Transverse colon (tissue), 4 donors: ENCODE measurements at regions not wholly inside any gene's neighbourhood (a gene's known extent, or its start where the extent isn't known, plus 50 kb on each side); places are given as distances from the start of the nearest gene placed in this dataset.

ENCODE experiments used
- EP300 ChIP-seq: sonication (generic); formaldehyde crosslinking; IDR thresholded peaks from one replicate; pipeline ENCODE4 v1.6.1; 2017; ENCODE audit warnings: antibody characterized with exemption, low read depth
- POLR2A ChIP-seq: fragments of 450-650 bp; IDR thresholded peaks from one replicate; pipeline ENCODE4 v1.6.1; 2016; ENCODE audit warnings: antibody characterized with exemption, mild to moderate bottlenecking, moderate library complexity
- POLR2AphosphoS5 ChIP-seq, 3 donors: sonication (generic); formaldehyde crosslinking; IDR thresholded peaks; one replicate each; pipeline ENCODE4 v1.6.1; 2016; ENCODE audit warnings: antibody characterized with exemption in 3 of 3
- TF ChIP-seq, protein P1 (sequence below), 5 experiments: fragments of 200-600 bp in 3 of 5; fragments of 450-650 bp in 2 of 5; sonication (generic) in 3 of 5; IDR thresholded peaks; 1 replicate in 2 of 5; 2 replicates in 3 of 5; pipeline ENCODE4 v1.5.1; 2016 to 2017; ENCODE audit warnings: antibody characterized with exemption in 5 of 5, inconsistent platforms in 3 of 5, mild to moderate bottlenecking in 2 of 5, moderate library complexity in 1 of 5

DNA sequence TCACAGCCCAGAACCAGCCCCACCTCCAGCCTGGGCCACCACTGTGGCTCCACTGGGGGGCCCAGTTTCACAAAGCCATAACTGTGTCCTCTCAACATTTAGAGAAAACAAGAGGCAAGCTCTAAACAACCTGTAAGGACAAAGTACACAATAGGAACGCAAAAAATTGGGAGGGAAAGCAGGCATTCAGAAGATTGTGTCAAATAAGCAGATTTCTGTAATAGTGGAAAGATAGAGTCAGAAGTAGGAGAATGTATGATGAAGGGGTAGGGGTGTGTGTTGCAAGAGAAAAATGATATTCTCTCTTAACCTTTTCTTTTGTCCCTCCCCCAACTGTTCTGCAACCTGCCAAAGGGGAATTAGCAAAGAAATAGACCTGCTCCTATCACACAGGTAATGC is 449.9 kb upstream of the NPVF start:
- TF ChIP-seq, protein P1, sequence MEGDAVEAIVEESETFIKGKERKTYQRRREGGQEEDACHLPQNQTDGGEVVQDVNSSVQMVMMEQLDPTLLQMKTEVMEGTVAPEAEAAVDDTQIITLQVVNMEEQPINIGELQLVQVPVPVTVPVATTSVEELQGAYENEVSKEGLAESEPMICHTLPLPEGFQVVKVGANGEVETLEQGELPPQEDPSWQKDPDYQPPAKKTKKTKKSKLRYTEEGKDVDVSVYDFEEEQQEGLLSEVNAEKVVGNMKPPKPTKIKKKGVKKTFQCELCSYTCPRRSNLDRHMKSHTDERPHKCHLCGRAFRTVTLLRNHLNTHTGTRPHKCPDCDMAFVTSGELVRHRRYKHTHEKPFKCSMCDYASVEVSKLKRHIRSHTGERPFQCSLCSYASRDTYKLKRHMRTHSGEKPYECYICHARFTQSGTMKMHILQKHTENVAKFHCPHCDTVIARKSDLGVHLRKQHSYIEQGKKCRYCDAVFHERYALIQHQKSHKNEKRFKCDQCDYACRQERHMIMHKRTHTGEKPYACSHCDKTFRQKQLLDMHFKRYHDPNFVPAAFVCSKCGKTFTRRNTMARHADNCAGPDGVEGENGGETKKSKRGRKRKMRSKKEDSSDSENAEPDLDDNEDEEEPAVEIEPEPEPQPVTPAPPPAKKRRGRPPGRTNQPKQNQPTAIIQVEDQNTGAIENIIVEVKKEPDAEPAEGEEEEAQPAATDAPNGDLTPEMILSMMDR (IDR thresholded peaks at IDR 0.05) = no peak
- TF ChIP-seq POLR2A (no peak), EP300 (no peak), POLR2AphosphoS5 (IDR thresholded peaks at IDR 0.05) (no peak)
